ENCODE measurements at regions not wholly inside any gene's neighbourhood (a gene's known extent, or its start where the extent isn't known, plus 50 kb on each side); places are given as distances from the start of the nearest gene placed in this dataset.

DNA sequence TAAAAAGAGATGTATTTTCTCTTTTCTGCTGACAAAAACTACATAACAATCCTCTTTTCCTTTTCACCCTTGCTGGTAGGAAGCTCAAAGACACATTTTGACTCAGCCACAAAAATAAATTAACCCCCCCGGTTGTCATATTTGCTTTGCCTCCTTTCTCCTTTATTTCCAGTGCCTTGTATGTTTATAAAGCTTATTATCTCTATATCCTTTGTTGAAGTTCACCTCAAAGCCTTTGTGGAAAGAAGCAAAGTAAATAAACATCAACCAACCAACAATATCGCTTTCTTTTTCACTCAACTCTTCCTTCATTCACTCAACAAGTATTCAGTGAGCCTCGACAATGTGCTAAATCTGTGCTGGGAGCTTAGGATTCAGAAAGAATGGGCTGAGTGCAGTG, 276.5 kb upstream of the ID2 start:
- H3K27me3 Mint-ChIP-seq (ENCODE audit: low read depth) = peaks cover 2% of the 10 kb centered on the region
- H3K4me3 Mint-ChIP-seq = no peak overlapping the region
- CTCF ChIA-PET = interaction anchor here (0.5 to 0.8 kb wide), 4 partner anchors 74 to 1484 kb away, joined by 3 read pairs; no protein-coding TSS in a partner anchor

DNA sequence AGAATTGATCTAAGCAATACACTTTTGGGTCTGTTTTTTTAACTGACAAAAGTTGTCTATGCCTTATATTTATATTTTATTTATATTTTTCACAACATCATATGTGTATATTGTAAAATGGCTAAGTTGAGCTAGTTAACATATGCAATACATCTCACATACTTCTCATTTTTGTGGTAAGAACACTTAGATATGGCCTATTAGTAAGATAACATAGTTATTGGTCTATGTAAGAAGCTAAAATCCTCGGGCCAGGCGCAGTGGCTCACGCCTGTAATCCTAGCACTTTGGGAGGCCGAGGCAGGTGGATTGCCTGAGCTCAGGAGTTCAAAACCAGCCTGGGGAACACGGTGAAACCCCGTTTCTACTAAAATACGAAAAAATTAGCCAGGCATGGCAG, 275.6 kb upstream of the ID2 start:
- intact Hi-C loops (cut with micrococcal nuclease) = loop anchor here (5.0 kb wide), 3 partner anchors 104 to 979 kb away; no protein-coding TSS in a partner anchor
- Mint-ChIP-seq H3K4me3 (no peak overlapping the region), H3K36me3 (ENCODE audit: low read depth) (no peaks in the 10 kb centered on the region), H3K9me3 (no peaks in the 10 kb centered on the region), H3K4me1 (ENCODE audit: low read depth) (peaks cover 26% of the 10 kb centered on the region), H3K27ac (no peak overlapping the region), H3K27me3 (ENCODE audit: low read depth) (peaks cover 5% of the 10 kb centered on the region)
- CTCF ChIA-PET = interaction anchor here (0.8 to 0.9 kb wide), 2 partner anchors 145 to 282 kb away, joined by 3 read pairs; no protein-coding TSS in a partner anchor
- no peak for DNase-seq

More for the DNA sequence above, 276.5 kb upstream of the ID2 start:
- no peaks in the 10 kb centered on the region for H3K9me3 Mint-ChIP-seq
- H3K27ac Mint-ChIP-seq = no peak overlapping the region
- H3K36me3 Mint-ChIP-seq (ENCODE audit: low read depth) = no peaks in the 10 kb centered on the region
- H3K4me1 Mint-ChIP-seq (ENCODE audit: low read depth) = peaks cover 26% of the 10 kb centered on the region
- DNase-seq = no peak
- intact Hi-C loops (cut with micrococcal nuclease) = loop anchor here (5.0 kb wide), 3 partner anchors 103 to 978 kb away; no protein-coding TSS in a partner anchor

DNA sequence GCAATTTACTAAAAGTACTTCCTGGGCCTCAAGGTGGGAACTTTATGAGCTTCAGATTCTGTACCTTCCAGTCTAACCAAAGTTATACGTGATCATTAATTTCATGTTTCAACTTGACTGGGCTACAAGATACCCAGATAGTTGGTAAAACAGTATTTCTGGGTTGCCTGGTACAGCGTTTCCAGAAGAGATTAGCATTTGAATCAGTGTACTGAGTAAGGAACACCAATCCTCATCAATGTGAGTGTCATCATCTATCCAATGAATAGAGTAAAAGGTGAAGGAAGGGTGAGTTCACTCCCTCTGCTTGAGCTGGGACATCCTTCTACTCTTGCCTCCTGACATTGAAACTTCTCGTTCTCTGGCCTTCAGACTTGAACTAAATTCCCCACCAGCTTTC, 274.5 kb upstream of the ID2 start:
- H3K27me3 Mint-ChIP-seq (ENCODE audit: low read depth) = peaks cover 11% of the 10 kb centered on the region
- CTCF ChIA-PET = interaction anchor here (0.6 to 0.9 kb wide), 2 partner anchors 281 to 410 kb away, joined by 3 read pairs; no protein-coding TSS in a partner anchor

DNA sequence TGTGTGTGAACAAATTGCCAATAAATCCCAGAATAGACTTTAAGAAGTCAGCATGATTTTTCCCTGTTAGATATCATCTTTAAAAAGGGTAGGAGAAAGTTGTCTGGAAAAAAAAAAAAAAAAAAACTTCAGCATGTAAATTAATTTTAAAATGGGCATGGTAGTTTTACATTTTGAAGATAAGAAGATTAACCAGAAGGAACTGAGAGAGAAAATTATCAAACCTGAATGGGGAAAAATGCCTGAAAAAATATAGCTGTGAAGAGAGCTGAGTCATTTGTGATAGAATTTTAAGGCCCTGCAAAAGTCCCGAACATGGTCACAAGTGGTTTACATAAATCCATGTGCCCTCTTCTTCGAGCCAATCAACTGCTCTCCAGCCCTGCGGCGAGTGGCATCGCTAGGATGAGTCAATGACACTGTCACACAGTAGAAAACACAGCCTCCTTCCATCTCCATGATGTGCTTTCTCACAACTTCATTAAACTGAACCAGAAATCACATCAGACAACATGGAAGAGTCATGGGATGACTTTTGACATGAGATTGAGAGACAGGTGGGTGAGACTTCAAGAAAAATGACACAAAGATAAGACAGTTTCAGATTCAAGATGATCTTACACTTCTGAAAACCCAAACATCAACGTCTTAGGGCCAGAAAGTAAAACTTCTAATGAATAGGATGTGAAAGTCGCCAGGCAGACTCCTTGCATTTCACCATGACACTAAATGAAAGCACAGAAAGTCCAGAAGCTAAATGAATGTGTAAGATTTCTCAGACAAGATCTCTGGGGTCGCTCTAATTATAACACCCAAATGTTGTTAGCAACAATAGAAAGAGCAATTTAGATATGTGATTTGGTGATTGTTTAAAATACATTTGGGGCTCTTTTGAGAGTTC, 273.0 kb upstream of the ID2 start:
- CTCF ChIA-PET = interaction anchor here (0.6 to 1.1 kb wide), 6 partner anchors 123 to 981 kb away, joined by 3 to 4 read pairs (median 3); no protein-coding TSS in a partner anchor
- peak overlapping the region; percentile 64 for H3K27ac Mint-ChIP-seq
- peaks cover 13% of the 10 kb centered on the region for H3K27me3 Mint-ChIP-seq (ENCODE audit: low read depth)
- H3K4me1 Mint-ChIP-seq (ENCODE audit: low read depth) = peaks cover 26% of the 10 kb centered on the region
- no peaks in the 10 kb centered on the region for H3K36me3 Mint-ChIP-seq (ENCODE audit: low read depth)
- H3K9me3 Mint-ChIP-seq = no peaks in the 10 kb centered on the region
- peak; percentile 83 for DNase-seq
- intact Hi-C loops (cut with micrococcal nuclease) = loop anchor here (1.0 to 5.0 kb wide), 17 partner anchors 47 to 982 kb away; no protein-coding TSS in a partner anchor
- no peak overlapping the region for H3K4me3 Mint-ChIP-seq

More for the DNA sequence above, 274.5 kb upstream of the ID2 start:
- Mint-ChIP-seq H3K4me1 (ENCODE audit: low read depth) (peaks cover 26% of the 10 kb centered on the region), H3K27ac (no peak overlapping the region), H3K36me3 (ENCODE audit: low read depth) (no peaks in the 10 kb centered on the region), H3K4me3 (no peak overlapping the region), H3K9me3 (no peaks in the 10 kb centered on the region)
- no peak for DNase-seq
- intact Hi-C loops (cut with micrococcal nuclease) = loop anchor here (5.0 kb wide), 3 partner anchors 105 to 980 kb away; no protein-coding TSS in a partner anchor

- intact Hi-C loops (cut with micrococcal nuclease) = loop anchor here (1.0 to 5.0 kb wide), 16 partner anchors 47 to 982 kb away; no protein-coding TSS in a partner anchor
- DNase-seq = no peak
These were observed 272.2 kb upstream of the ID2 start for GRCh38 chr2:8409461-8410260.

DNA sequence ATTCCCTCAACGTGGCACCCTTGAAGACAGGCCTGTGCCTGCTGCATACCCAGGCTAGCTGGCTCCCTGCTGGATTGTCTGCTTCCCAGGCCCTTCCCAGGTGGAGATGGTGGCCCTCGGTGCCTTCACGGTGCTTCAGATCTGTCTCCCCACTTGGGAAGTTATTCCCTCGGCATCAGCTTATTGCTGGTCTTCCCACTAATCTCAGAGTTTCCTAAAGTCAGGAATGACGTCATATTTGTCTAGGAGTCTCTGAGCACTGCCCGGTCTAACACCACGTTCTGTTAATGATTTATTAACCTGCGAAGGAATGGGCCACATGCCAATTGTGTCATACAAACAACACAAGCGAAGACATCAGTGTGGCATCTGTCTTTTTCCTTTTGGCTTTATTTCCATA, 269.8 kb upstream of the ID2 start:
- H3K9me3 Mint-ChIP-seq = no peaks in the 10 kb centered on the region
- CTCF ChIA-PET = no interaction called here

More at GRCh38 chr2:8409461-8410260, 272.2 kb upstream of the ID2 start:
- CTCF ChIA-PET = interaction anchor here (0.9 to 1.1 kb wide), 3 partner anchors 124 to 981 kb away, joined by 3 read pairs; no protein-coding TSS in a partner anchor
- H3K27ac Mint-ChIP-seq = peak overlapping the region; percentile 27
- H3K27me3 Mint-ChIP-seq (ENCODE audit: low read depth) = peaks cover 13% of the 10 kb centered on the region
- peaks cover 26% of the 10 kb centered on the region for H3K4me1 Mint-ChIP-seq (ENCODE audit: low read depth)
- H3K36me3 Mint-ChIP-seq (ENCODE audit: low read depth) = no peaks in the 10 kb centered on the region
- no peaks in the 10 kb centered on the region for H3K9me3 Mint-ChIP-seq
- no peak overlapping the region for H3K4me3 Mint-ChIP-seq

DNA sequence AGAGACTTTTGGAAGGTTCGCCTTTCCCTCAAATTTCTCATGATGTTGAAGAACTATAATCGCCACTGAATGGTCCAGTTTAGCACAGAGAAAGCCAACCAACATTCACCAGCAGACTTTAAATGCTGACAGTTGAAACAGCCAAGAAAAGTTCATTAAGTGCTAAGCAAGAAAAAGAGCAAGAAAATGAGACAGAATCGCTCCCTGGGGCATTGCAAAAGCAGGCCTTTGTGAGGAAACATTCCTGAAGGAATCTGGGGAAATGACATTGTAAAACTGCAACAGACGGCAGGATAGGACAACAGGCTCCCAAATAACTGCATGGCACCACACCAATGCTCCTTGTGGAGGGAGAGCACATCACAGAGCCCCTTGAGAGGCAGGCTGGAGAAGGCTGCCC, 269.3 kb upstream of the ID2 start:
- peaks cover 11% of the 10 kb centered on the region for H3K27me3 Mint-ChIP-seq (ENCODE audit: low read depth)

More for the DNA sequence above, 269.8 kb upstream of the ID2 start:
- Mint-ChIP-seq H3K4me3 (no peak overlapping the region), H3K27me3 (ENCODE audit: low read depth) (peaks cover 11% of the 10 kb centered on the region), H3K27ac (no peak overlapping the region), H3K4me1 (ENCODE audit: low read depth) (peaks cover 23% of the 10 kb centered on the region), H3K36me3 (ENCODE audit: low read depth) (no peaks in the 10 kb centered on the region)
- no peak for DNase-seq
- intact Hi-C loops (cut with micrococcal nuclease) = no loop called here

GRCh38 chr2:8413589-8414135, 268.2 kb upstream of the ID2 start:
- H3K27ac Mint-ChIP-seq = no peak overlapping the region
- no peak for DNase-seq
- peaks cover 14% of the 10 kb centered on the region for H3K4me1 Mint-ChIP-seq (ENCODE audit: low read depth)
- CTCF ChIA-PET = no interaction called here
- intact Hi-C loops (cut with micrococcal nuclease) = no loop called here
- no peaks in the 10 kb centered on the region for H3K36me3 Mint-ChIP-seq (ENCODE audit: low read depth)
- H3K4me3 Mint-ChIP-seq = no peak overlapping the region
- peaks cover 11% of the 10 kb centered on the region for H3K27me3 Mint-ChIP-seq (ENCODE audit: low read depth)
- H3K9me3 Mint-ChIP-seq = no peaks in the 10 kb centered on the region

More for the DNA sequence above, 269.3 kb upstream of the ID2 start:
- peaks cover 19% of the 10 kb centered on the region for H3K4me1 Mint-ChIP-seq (ENCODE audit: low read depth)
- intact Hi-C loops (cut with micrococcal nuclease) = no loop called here
- no peaks in the 10 kb centered on the region for H3K36me3 Mint-ChIP-seq (ENCODE audit: low read depth)
- H3K27ac Mint-ChIP-seq = no peak overlapping the region
- no peak for DNase-seq
- H3K4me3 Mint-ChIP-seq = no peak overlapping the region
- H3K9me3 Mint-ChIP-seq = no peaks in the 10 kb centered on the region
- CTCF ChIA-PET = interaction anchor here (0.7 kb wide), 1 partner anchor 63 kb away, joined by 3 read pairs; no protein-coding TSS in a partner anchor

DNA sequence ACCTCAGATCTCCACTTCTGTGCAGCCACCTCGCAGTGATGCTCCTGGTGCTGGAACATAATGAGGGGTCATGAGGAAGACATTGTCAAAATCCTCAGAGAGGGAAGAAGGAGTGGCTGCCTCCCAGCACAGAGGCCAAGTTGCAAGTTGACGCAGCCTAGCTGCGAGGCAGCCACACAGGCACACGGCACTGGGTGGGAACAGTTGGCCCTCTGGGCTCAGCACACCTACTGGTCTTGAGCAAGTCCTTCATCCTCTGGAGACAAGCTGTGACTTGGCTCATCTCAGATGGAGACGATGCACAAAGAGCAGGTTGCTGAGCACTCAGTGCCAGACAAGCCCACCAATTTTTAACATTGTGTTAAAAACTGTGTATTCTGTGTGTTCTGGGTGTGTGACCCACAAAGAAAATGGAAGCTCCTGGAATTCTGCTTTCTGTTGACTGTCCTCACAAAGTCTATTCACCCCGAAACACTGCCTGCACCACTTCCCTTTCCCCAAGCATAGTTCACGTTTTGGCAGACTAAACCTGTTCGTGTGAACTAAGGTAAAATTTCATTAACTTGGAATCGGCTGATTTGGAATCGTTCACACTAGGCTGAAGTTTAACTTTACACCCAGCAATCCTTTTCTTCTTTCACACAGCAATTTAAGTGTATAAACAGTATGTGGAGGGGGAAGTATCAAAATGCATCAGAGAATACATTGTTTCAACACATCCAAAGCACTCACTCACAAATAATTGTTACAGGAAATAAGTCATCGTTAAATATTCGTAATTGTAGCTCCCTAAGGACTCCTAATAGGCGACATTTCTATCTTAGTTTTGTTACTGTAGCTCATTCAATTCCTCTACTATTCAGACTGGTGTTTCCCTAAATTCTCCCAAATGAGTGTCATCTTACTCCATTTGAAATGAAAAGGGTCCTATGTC, 266.6 kb upstream of the ID2 start:
- no peak for DNase-seq
- H3K9me3 Mint-ChIP-seq = no peaks in the 10 kb centered on the region
- no peaks in the 10 kb centered on the region for H3K4me1 Mint-ChIP-seq (ENCODE audit: low read depth)
- peaks cover 14% of the 10 kb centered on the region for H3K27me3 Mint-ChIP-seq (ENCODE audit: low read depth)
- no peak overlapping the region for H3K27ac Mint-ChIP-seq
- CTCF ChIA-PET = no interaction called here
- H3K4me3 Mint-ChIP-seq = no peak overlapping the region
- intact Hi-C loops (cut with micrococcal nuclease) = no loop called here
- no peaks in the 10 kb centered on the region for H3K36me3 Mint-ChIP-seq (ENCODE audit: low read depth)

DNA sequence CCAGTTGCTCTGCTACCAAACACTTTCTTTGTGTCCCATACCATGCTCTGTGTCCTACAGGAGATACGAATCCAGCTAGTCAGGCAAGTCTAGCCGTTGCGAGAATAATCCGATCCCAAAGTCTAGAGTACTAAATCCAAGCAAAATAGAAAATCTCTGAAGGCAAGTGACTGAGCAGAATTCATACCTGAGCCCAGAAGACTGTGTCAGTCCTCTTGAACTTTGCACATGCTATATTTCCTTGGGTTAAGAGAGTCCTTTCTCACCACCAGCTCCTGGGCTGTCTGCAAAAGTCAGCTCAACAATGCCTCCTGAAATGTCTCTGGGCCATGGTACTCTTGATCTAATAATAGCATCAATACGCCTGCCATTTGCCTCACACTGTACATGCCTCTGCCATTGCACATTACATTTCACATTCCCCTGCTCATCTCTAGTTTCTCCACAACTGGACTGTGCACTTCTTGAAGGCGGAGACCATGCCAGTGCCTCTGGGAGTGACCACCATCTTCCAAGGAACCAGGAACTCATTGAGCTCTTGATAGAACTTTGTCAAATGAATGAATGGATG, 265.8 kb upstream of the ID2 start:
- no peak overlapping the region for H3K27ac Mint-ChIP-seq
- H3K4me1 Mint-ChIP-seq (ENCODE audit: low read depth) = no peaks in the 10 kb centered on the region
- no peaks in the 10 kb centered on the region for H3K36me3 Mint-ChIP-seq (ENCODE audit: low read depth)
- no peak overlapping the region for H3K4me3 Mint-ChIP-seq
- no peak for DNase-seq
- intact Hi-C loops (cut with micrococcal nuclease) = no loop called here
- peaks cover 16% of the 10 kb centered on the region for H3K27me3 Mint-ChIP-seq (ENCODE audit: low read depth)
- CTCF ChIA-PET = no interaction called here
- no peaks in the 10 kb centered on the region for H3K9me3 Mint-ChIP-seq

Data from activated naive CD4-positive, alpha-beta T cell treated with anti-CD3 and anti-CD28 coated beads for 36 hours (primary cell).